GM18507 (cell line): ENCODE measurements at regions not wholly inside any gene's neighbourhood (a gene's known extent, or its start where the extent isn't known, plus 50 kb on each side); places are given as distances from the start of the nearest gene placed in this dataset.
"Not testable (repeated sequence)": the region's sequence is repeated elsewhere in the genome, so short reads cannot be mapped to it uniquely, and the experiment has no call there.

Source experiments
- DNase-seq: peaks from one replicate; pipeline ENCODE4 v3.0.0; 2011; ENCODE audit warnings: low read depth; ENCODE audit not compliant: insufficient read length; ENCODE audit errors: extremely low spot score
- FAIRE-seq: peaks from 2 replicates; lab custom pipeline; 2011; peaks lifted over from hg19 to GRCh38; lab: Jason Lieb, UNC

GRCh38 chr5:81835814-81836367, 85.0 kb upstream of the SSBP2 start:
- DNase-seq (no peak), FAIRE-seq (no peak)

GRCh38 chr5:81834021-81834660, 83.2 kb upstream of the SSBP2 start:
- DNase-seq (no peak), FAIRE-seq (no peak)

- DNase-seq (no peak), FAIRE-seq (no peak)
Measured at GRCh38 chr5:81830596-81830995, 79.7 kb upstream of the SSBP2 start.

- FAIRE-seq = no peak
- no peak for DNase-seq
Measured at GRCh38 chr5:81829242-81829641, 78.3 kb upstream of the SSBP2 start.

GRCh38 chr5:81827500-81827899, 76.6 kb upstream of the SSBP2 start:
- FAIRE-seq (no peak), DNase-seq (no peak)

GRCh38 chr5:81826128-81826527, 75.2 kb upstream of the SSBP2 start:
- FAIRE-seq (no peak), DNase-seq (no peak)

GRCh38 chr5:81825237-81825636, 74.3 kb upstream of the SSBP2 start:
- DNase-seq = no peak

GRCh38 chr5:81823736-81824135, 72.8 kb upstream of the SSBP2 start:
- FAIRE-seq, DNase-seq: not testable (repeated sequence)

More at GRCh38 chr5:81825237-81825636, 74.3 kb upstream of the SSBP2 start:
- FAIRE-seq = no peak

- no peak for FAIRE-seq
- DNase-seq = no peak
Measured at GRCh38 chr5:81820863-81821262, 70.0 kb upstream of the SSBP2 start.

GRCh38 chr5:81820318-81820636, 69.4 kb upstream of the SSBP2 start:
- DNase-seq = no peak
- no peak for FAIRE-seq

GRCh38 chr5:81819556-81820317, 68.8 kb upstream of the SSBP2 start:
- DNase-seq (no peak), FAIRE-seq (no peak)

- FAIRE-seq (no peak), DNase-seq (no peak)
Measured at GRCh38 chr5:81817980-81818379, 67.1 kb upstream of the SSBP2 start.

GRCh38 chr5:81817086-81817485, 66.2 kb upstream of the SSBP2 start:
- DNase-seq (no peak), FAIRE-seq (no peak)

GRCh38 chr5:81815321-81815720, 64.4 kb upstream of the SSBP2 start:
- FAIRE-seq (no peak), DNase-seq (no peak)

GRCh38 chr5:81808106-81808505, 57.2 kb upstream of the SSBP2 start:
- DNase-seq (no peak), FAIRE-seq (no peak)

- FAIRE-seq (no peak), DNase-seq (no peak)
Measured at GRCh38 chr5:81805086-81805485, 54.2 kb upstream of the SSBP2 start.

- FAIRE-seq (no peak), DNase-seq (no peak)
Measured at GRCh38 chr5:81803812-81804211, 52.9 kb upstream of the SSBP2 start.

- DNase-seq = no peak
- FAIRE-seq = no peak
Measured at GRCh38 chr5:81802625-81803024, 51.7 kb upstream of the SSBP2 start.

GRCh38 chr5:81802020-81802419, 51.1 kb upstream of the SSBP2 start:
- no peak for DNase-seq
- no peak for FAIRE-seq

GRCh38 chr5:81800797-81801196, 49.9 kb upstream of the SSBP2 start:
- no peak for DNase-seq

More at GRCh38 chr5:81800797-81801196, 49.9 kb upstream of the SSBP2 start:
- FAIRE-seq = no peak
